ENCODE measurements at regions not wholly inside any gene's neighbourhood (a gene's known extent, or its start where the extent isn't known, plus 50 kb on each side); places are given as distances from the start of the nearest gene placed in this dataset.

DNA sequence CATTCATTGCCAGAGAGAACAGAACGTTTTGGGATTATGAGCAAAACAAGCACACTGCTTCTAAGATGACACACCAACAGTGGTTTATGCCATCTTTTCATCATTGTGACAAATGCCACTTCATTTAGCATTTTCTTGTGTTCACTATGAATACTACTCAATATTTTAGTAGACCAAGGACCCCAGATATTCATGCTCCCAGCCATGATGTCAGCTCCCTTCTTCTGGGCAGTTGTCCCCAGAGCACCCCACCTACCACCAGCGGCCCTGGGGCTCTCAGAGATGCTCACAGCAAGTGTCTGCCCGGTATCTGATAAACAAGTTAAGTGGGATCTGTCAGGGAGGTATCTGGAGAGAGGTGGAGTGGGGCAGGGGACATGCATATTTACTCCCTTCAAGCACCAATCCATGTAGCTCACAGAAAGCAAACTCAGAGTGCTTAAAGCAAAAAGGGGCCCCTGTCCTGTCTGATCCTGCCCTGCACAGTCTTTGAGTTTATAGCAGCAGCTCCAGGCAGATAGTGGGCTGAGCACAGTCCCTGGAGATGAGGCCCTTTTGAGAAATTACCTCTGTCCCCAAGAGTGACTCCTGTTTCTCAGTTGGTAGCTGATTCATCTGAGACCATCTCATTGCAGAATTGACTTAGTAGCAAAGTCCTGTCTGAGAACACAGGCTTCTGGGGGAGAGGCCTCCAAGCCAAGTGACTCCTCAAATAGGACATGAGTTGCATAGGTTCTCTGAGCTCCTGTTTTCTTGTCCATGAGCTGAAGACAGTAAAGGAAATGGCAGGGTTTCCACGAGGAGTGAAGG lies 281.8 kb upstream of the KLF6 start:
- Mint-ChIP-seq H3K27me3 (ENCODE audit: low read depth) (no peaks in the 10 kb centered on the region), H3K27ac (no peak overlapping the region), H3K36me3 (ENCODE audit: low read depth) (no peaks in the 10 kb centered on the region), H3K9me3 (no peaks in the 10 kb centered on the region), H3K4me1 (ENCODE audit: low read depth) (peaks cover 14% of the 10 kb centered on the region), H3K4me3 (no peak overlapping the region)
- peak; percentile 35 for DNase-seq (ENCODE audit: low spot score)

- Mint-ChIP-seq H3K9me3 (no peaks in the 10 kb centered on the region), H3K27me3 (ENCODE audit: low read depth) (no peaks in the 10 kb centered on the region)
These were observed 279.5 kb upstream of the KLF6 start for GRCh38 chr10:4064489-4064888.

GRCh38 chr10:4063717-4064116 lies 278.7 kb upstream of the KLF6 start:
- Mint-ChIP-seq H3K9me3 (no peaks in the 10 kb centered on the region), H3K4me3 (no peak overlapping the region), H3K27ac (no peak overlapping the region), H3K36me3 (ENCODE audit: low read depth) (no peaks in the 10 kb centered on the region), H3K27me3 (ENCODE audit: low read depth) (no peaks in the 10 kb centered on the region), H3K4me1 (ENCODE audit: low read depth) (peaks cover 34% of the 10 kb centered on the region)
- no peak for DNase-seq (ENCODE audit: low spot score)

More at GRCh38 chr10:4064489-4064888, 279.5 kb upstream of the KLF6 start:
- no peaks in the 10 kb centered on the region for H3K36me3 Mint-ChIP-seq (ENCODE audit: low read depth)
- H3K4me3 Mint-ChIP-seq = no peak overlapping the region
- H3K27ac Mint-ChIP-seq = no peak overlapping the region
- DNase-seq (ENCODE audit: low spot score) = no peak
- H3K4me1 Mint-ChIP-seq (ENCODE audit: low read depth) = peaks cover 32% of the 10 kb centered on the region

- peaks cover 34% of the 10 kb centered on the region for H3K4me1 Mint-ChIP-seq (ENCODE audit: low read depth)
- H3K27ac Mint-ChIP-seq = no peak overlapping the region
- H3K27me3 Mint-ChIP-seq (ENCODE audit: low read depth) = no peaks in the 10 kb centered on the region
- H3K4me3 Mint-ChIP-seq = no peak overlapping the region
- H3K36me3 Mint-ChIP-seq (ENCODE audit: low read depth) = no peaks in the 10 kb centered on the region
- H3K9me3 Mint-ChIP-seq = no peaks in the 10 kb centered on the region
- no peak for DNase-seq (ENCODE audit: low spot score)
These were observed 277.7 kb upstream of the KLF6 start for GRCh38 chr10:4062751-4063150.

- Mint-ChIP-seq H3K9me3 (no peaks in the 10 kb centered on the region), H3K36me3 (ENCODE audit: low read depth) (no peaks in the 10 kb centered on the region), H3K27me3 (ENCODE audit: low read depth) (no peaks in the 10 kb centered on the region), H3K4me3 (no peak overlapping the region), H3K4me1 (ENCODE audit: low read depth) (peaks cover 34% of the 10 kb centered on the region), H3K27ac (no peak overlapping the region)
- no peak for DNase-seq (ENCODE audit: low spot score)
These were observed 277.1 kb upstream of the KLF6 start for GRCh38 chr10:4062072-4062471.

DNA sequence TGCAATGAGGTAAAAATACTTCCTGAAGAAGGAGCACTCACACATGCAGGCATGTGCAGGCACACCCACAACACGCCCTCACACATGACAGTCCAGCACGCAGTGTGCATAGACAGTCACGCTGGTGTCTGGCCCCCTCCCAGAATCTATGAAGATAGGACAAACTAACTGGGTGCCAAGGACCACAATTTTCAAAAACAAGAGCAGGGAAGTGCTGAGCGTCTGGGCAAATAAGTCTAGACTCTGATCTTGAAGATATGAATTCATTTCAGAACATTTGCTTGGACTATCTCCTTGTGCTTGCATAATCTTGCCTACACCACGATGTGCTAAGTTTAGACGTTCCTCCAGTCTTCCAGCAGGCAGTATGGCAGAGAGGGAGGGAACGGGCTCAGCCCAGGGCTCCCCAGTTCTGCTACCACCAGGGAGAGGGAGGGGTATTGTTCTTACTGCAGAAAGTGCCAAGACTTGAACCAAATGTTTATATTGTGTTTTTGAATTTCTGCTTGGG lies 276.5 kb upstream of the KLF6 start:
- Mint-ChIP-seq H3K4me1 (ENCODE audit: low read depth) (peaks cover 34% of the 10 kb centered on the region), H3K36me3 (ENCODE audit: low read depth) (no peaks in the 10 kb centered on the region), H3K4me3 (peak overlapping the region; percentile 18), H3K27ac (peak overlapping the region; percentile 70), H3K27me3 (ENCODE audit: low read depth) (no peaks in the 10 kb centered on the region), H3K9me3 (no peaks in the 10 kb centered on the region)
- DNase-seq (ENCODE audit: low spot score) = no peak

DNA sequence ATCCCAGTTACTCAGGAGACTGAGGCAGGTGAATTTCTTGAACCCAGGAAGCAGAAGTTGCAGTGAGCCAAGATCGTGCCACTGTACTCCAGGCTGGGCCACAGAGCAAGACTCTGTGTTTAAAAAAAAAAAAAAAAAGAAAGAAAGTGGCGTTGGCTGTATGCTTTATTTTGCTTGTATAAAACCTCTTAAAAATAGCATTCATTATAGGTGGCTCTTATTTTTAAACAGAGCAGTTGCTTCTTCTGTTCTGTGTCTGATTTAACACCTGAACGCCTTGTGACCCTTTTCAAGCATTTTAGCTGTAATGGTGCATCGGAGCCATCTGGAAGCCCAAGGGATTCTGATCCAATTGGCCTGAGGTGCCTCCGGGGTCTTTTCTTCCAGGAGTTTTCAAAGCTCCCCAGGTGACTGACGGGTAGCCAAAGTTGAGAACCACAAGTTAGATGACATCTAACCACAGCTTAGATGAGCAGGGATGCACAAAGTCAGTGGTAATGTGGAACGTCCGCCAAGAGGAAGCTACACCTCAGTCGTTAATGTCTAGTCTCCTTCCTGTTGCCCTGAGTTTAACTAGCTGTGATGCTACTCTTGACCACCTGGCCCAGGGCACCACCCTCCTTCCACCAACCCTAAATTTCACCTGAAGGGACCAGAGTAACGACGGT lies 274.6 kb upstream of the KLF6 start:
- no peak for DNase-seq (ENCODE audit: low spot score)
- H3K4me3 Mint-ChIP-seq = peak overlapping the region; percentile 61

DNA sequence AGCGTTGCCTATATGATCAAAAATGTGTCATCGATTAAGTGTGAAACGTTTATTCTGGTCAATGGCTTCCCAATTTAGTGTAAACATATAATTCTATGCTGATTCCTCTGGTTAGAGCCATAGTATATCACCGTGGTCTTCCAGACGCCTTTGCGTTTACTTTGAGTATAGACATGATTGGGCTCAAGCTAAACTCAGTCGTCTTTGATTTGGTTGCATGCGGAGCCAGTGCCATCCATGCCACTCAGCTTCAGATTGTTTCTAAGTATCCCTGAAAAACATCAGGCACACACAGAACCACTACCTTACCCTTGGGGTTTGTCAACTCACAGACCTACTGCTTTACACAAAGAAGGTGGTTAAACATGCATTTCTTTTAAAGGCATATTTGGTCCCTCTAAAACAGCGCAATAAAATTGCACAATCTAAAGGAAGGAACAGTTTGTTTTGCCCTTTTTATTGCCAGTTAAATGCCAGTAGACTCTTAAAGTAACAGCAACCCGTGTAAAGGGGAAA lies 273.6 kb upstream of the KLF6 start:
- H3K27ac Mint-ChIP-seq = no peak overlapping the region
- H3K36me3 Mint-ChIP-seq (ENCODE audit: low read depth) = no peaks in the 10 kb centered on the region
- H3K9me3 Mint-ChIP-seq = no peaks in the 10 kb centered on the region
- DNase-seq (ENCODE audit: low spot score) = no peak
- no peaks in the 10 kb centered on the region for H3K27me3 Mint-ChIP-seq (ENCODE audit: low read depth)
- no peak overlapping the region for H3K4me3 Mint-ChIP-seq
- H3K4me1 Mint-ChIP-seq (ENCODE audit: low read depth) = peaks cover 30% of the 10 kb centered on the region

More for the DNA sequence above, 274.6 kb upstream of the KLF6 start:
- H3K4me1 Mint-ChIP-seq (ENCODE audit: low read depth) = peaks cover 30% of the 10 kb centered on the region
- no peaks in the 10 kb centered on the region for H3K9me3 Mint-ChIP-seq
- peak overlapping the region; percentile 60 for H3K27ac Mint-ChIP-seq
- no peaks in the 10 kb centered on the region for H3K27me3 Mint-ChIP-seq (ENCODE audit: low read depth)
- no peaks in the 10 kb centered on the region for H3K36me3 Mint-ChIP-seq (ENCODE audit: low read depth)

GRCh38 chr10:4057725-4058513 lies 272.9 kb upstream of the KLF6 start:
- no peak for DNase-seq (ENCODE audit: low spot score)
- H3K4me3 Mint-ChIP-seq = no peak overlapping the region
- H3K27ac Mint-ChIP-seq = no peak overlapping the region
- no peaks in the 10 kb centered on the region for H3K36me3 Mint-ChIP-seq (ENCODE audit: low read depth)
- H3K27me3 Mint-ChIP-seq (ENCODE audit: low read depth) = no peaks in the 10 kb centered on the region
- peaks cover 30% of the 10 kb centered on the region for H3K4me1 Mint-ChIP-seq (ENCODE audit: low read depth)
- H3K9me3 Mint-ChIP-seq = no peaks in the 10 kb centered on the region

GRCh38 chr10:4057021-4057420 lies 272.0 kb upstream of the KLF6 start:
- H3K36me3 Mint-ChIP-seq (ENCODE audit: low read depth) = no peaks in the 10 kb centered on the region
- H3K27ac Mint-ChIP-seq = no peak overlapping the region
- peaks cover 24% of the 10 kb centered on the region for H3K4me1 Mint-ChIP-seq (ENCODE audit: low read depth)
- H3K27me3 Mint-ChIP-seq (ENCODE audit: low read depth) = no peaks in the 10 kb centered on the region
- no peak for DNase-seq (ENCODE audit: low spot score)
- H3K9me3 Mint-ChIP-seq = no peaks in the 10 kb centered on the region
- H3K4me3 Mint-ChIP-seq = no peak overlapping the region

DNA sequence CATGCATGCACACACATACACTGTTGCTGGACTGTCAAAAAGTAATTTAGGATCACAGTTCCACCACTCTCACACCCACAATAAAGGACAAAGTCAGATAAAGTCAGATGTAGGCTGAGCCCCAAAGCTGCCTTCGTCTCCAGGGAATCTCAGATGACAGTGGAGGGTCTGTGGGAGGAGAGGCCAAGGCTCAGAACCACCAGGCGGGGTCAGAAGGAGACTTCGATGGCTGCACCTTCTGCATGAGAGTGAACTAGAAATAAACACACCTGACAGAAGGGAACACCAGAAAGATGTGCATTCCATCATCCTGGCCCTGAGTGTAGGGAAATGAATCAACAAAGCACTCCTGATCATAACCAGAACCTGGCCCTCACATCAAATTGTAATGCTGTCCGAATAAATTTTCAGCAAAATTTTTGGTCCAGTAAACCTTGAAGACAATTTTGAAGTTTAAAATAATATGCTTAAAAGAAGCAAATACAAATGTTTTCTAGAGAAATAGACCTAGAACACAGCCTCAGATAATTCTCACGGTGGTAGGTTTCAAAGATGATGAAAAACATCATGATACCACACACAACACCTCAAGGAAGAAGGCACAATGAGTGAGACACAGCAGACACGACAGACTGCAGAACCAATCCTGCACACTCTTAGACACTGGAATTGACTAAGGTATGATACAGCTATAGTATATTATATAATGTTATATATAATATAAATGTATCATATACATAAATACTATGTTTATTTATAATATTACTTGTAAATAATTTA lies 269.8 kb upstream of the KLF6 start:
- Mint-ChIP-seq H3K4me1 (ENCODE audit: low read depth) (peaks cover 11% of the 10 kb centered on the region), H3K4me3 (no peak overlapping the region), H3K36me3 (ENCODE audit: low read depth) (no peaks in the 10 kb centered on the region), H3K9me3 (no peaks in the 10 kb centered on the region), H3K27ac (no peak overlapping the region), H3K27me3 (ENCODE audit: low read depth) (no peaks in the 10 kb centered on the region)
- no peak for DNase-seq (ENCODE audit: low spot score)

DNA sequence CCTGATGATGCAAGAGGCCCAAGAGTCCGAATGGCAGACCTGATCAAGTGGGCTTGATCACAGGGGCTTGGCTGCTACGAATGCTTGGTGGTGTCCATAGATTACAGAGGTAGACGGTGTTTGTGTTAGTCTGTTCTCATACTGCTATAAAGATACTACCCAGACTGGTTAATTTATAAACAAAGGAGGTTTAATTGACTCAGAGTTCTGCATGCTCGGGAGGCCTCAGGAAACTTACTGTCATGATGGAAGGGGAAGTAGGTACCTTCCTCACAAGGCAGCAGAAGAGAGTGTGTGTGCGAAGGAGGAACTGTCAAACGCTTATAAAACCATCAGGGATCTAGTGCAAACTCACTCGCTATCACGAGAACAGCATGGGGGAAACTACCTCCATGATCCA lies 268.9 kb upstream of the KLF6 start:
- Mint-ChIP-seq H3K9me3 (no peaks in the 10 kb centered on the region), H3K27me3 (ENCODE audit: low read depth) (peaks cover 2% of the 10 kb centered on the region), H3K27ac (no peak overlapping the region), H3K4me1 (ENCODE audit: low read depth) (peaks cover 6% of the 10 kb centered on the region), H3K36me3 (ENCODE audit: low read depth) (no peaks in the 10 kb centered on the region), H3K4me3 (no peak overlapping the region)
- DNase-seq (ENCODE audit: low spot score) = no peak

DNA sequence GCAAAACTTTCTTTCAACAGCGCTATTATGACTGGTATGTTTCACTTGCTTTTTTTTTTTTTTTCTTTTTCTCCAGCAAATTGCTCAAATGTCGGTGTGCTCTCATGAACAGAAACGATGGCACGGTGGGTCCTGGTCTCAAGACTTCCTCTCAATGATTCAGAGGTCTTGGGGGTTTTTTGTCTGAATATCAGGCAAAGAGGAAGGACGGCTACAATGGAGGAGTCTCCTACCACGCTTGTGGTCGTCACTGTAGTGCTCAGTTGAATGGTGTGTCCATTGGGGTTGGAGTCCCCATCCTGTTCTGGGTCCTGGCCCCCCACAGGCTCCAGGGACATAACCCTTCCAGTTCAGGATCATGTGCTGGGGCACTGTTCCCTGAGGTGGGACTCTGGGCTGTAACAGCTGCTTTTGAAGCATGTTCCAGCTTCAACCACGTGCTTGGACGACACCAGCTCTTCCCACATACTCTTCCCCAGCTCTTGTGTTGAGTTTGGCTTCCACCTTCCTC lies 266.7 kb upstream of the KLF6 start:
- no peaks in the 10 kb centered on the region for H3K36me3 Mint-ChIP-seq (ENCODE audit: low read depth)
- H3K4me1 Mint-ChIP-seq (ENCODE audit: low read depth) = peaks cover 6% of the 10 kb centered on the region
- H3K27me3 Mint-ChIP-seq (ENCODE audit: low read depth) = peaks cover 10% of the 10 kb centered on the region
- H3K9me3 Mint-ChIP-seq = no peaks in the 10 kb centered on the region
- DNase-seq (ENCODE audit: low spot score) = no peak
- H3K27ac Mint-ChIP-seq = no peak overlapping the region
- H3K4me3 Mint-ChIP-seq = no peak overlapping the region
